ENCODE measurements at regions not wholly inside any gene's neighbourhood (a gene's known extent, or its start where the extent isn't known, plus 50 kb on each side); places are given as distances from the start of the nearest gene placed in this dataset.

GRCh38 chr6:74070091-74070490 is 374.1 kb downstream of the CD109 start:
- Histone ChIP-seq H3K4me3 (no peak overlapping the region), H3K9me3 (no peaks in the 10 kb centered on the region), H3K36me3 (no peaks in the 10 kb centered on the region), H3K27me3 (ENCODE audit: low read depth) (no peaks in the 10 kb centered on the region), H3K4me1 (no peaks in the 10 kb centered on the region), H3K27ac (no peak overlapping the region)
- no peak for TF ChIP-seq CTCF (IDR thresholded peaks at IDR 0.05)
- no peak for DNase-seq
- ATAC-seq, result no peak
- intact Hi-C loops (cut with DNase I), result no loop called here

DNA sequence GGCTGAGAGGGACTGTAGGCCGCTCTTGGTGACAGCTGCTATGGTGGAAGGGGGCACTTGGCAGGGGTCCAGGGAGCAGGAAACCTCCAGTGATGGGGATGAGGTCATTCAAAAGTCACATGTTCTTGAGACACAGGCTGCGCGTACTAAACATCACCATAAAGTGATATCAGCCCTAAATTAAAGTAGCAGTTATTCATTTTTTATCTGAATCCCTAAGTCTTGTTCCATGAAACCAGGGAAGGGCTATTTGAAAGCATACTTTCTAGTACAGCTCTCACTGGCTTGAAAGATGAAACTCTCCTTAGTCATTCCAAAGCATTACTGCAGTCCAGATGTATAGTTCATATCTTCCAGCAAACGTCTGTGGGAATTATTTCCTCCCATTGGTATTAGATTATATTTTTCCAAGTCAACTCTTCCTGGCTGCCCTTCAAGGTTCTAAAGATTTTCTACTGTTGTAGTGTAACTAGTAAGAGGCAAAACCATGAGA is 373.1 kb downstream of the CD109 start:
- no peak for ATAC-seq
- Histone ChIP-seq H3K27ac (no peak overlapping the region), H3K4me1 (no peaks in the 10 kb centered on the region), H3K27me3 (ENCODE audit: low read depth) (no peaks in the 10 kb centered on the region), H3K9me3 (no peaks in the 10 kb centered on the region), H3K4me3 (no peak overlapping the region), H3K36me3 (no peaks in the 10 kb centered on the region)
- no peak for TF ChIP-seq CTCF (IDR thresholded peaks at IDR 0.05)
- DNase-seq, result no peak
- intact Hi-C loops (cut with DNase I), result no loop called here

GRCh38 chr6:74066168-74066871 is 370.3 kb downstream of the CD109 start:
- no peaks in the 10 kb centered on the region for H3K4me1 ChIP-seq
- ATAC-seq (no peak), DNase-seq (no peak)
- no peak overlapping the region for H3K4me3 ChIP-seq
- H3K27me3 ChIP-seq (ENCODE audit: low read depth), result no peaks in the 10 kb centered on the region
- no peak for TF ChIP-seq CTCF (IDR thresholded peaks at IDR 0.05)
- no peak overlapping the region for H3K27ac ChIP-seq
- intact Hi-C loops (cut with DNase I), result no loop called here
- H3K36me3 ChIP-seq, result no peaks in the 10 kb centered on the region
- no peaks in the 10 kb centered on the region for H3K9me3 ChIP-seq

DNA sequence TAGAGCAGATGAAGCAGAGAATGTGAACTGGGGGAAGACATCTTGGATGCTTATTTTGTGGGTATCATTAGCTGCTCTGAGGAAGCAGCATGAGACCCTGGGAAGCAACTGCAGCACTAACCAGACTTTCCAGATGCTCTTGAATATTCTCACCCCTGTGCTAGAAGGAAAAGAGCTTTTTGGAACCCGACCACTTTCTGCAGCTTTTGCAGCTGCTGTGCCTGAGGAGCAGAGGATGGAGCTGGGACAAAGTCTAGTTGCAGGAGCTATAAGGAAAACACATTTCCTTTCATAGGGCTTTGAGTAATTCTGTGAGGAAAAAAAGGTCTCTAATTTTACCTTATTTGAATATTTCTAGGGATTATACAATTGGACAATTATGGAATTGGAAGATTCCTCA is 369.7 kb downstream of the CD109 start:
- H3K4me1 ChIP-seq, result no peaks in the 10 kb centered on the region
- DNase-seq, result no peak
- no peak for ATAC-seq
- no peak for TF ChIP-seq CTCF (IDR thresholded peaks at IDR 0.05)
- intact Hi-C loops (cut with DNase I), result no loop called here
- no peak overlapping the region for H3K4me3 ChIP-seq
- no peak overlapping the region for H3K27ac ChIP-seq
- no peaks in the 10 kb centered on the region for H3K9me3 ChIP-seq
- H3K27me3 ChIP-seq (ENCODE audit: low read depth), result no peaks in the 10 kb centered on the region
- no peaks in the 10 kb centered on the region for H3K36me3 ChIP-seq

GRCh38 chr6:74063391-74063790 is 367.4 kb downstream of the CD109 start:
- no peaks in the 10 kb centered on the region for H3K36me3 ChIP-seq
- H3K9me3 ChIP-seq, result no peaks in the 10 kb centered on the region
- no peaks in the 10 kb centered on the region for H3K27me3 ChIP-seq (ENCODE audit: low read depth)
- H3K4me3 ChIP-seq, result no peak overlapping the region
- intact Hi-C loops (cut with DNase I), result no loop called here
- no peak overlapping the region for H3K27ac ChIP-seq
- no peak for TF ChIP-seq CTCF (IDR thresholded peaks at IDR 0.05)
- ATAC-seq, result no peak
- no peak for DNase-seq
- no peaks in the 10 kb centered on the region for H3K4me1 ChIP-seq
